ENCODE measurements at regions not wholly inside any gene's neighbourhood (a gene's known extent, or its start where the extent isn't known, plus 50 kb on each side); places are given as distances from the start of the nearest gene placed in this dataset.

GRCh38 chr2:5076599-5076998, 615.6 kb upstream of the SOX11 start:
- no peak for TF ChIP-seq CTCF (IDR thresholded peaks at IDR 0.05; ENCODE audit: insufficient read depth, low read depth, low read length, missing control alignments)
- no peak overlapping the region for H3K4me3 ChIP-seq (ENCODE audit: low read length)
- DNase-seq (ENCODE audit: low read depth): no peak

GRCh38 chr2:5077479-5078089, 614.6 kb upstream of the SOX11 start:
- TF ChIP-seq CTCF (IDR thresholded peaks at IDR 0.05; ENCODE audit: insufficient read depth, low read depth, low read length, missing control alignments): no peak
- no peak overlapping the region for H3K4me3 ChIP-seq (ENCODE audit: low read length)
- DNase-seq (ENCODE audit: low read depth): peak; percentile 13

- DNase-seq (ENCODE audit: low read depth): no peak
- no peak overlapping the region for H3K4me3 ChIP-seq (ENCODE audit: low read length)
- TF ChIP-seq CTCF (IDR thresholded peaks at IDR 0.05; ENCODE audit: insufficient read depth, low read depth, low read length, missing control alignments): no peak
Measured at GRCh38 chr2:5083402-5083801, 608.8 kb upstream of the SOX11 start.

- H3K4me3 ChIP-seq (ENCODE audit: low read length): no peak overlapping the region
- no peak for TF ChIP-seq CTCF (IDR thresholded peaks at IDR 0.05; ENCODE audit: insufficient read depth, low read depth, low read length, missing control alignments)
- DNase-seq (ENCODE audit: low read depth): no peak
Measured at GRCh38 chr2:5089409-5089808, 602.8 kb upstream of the SOX11 start.

- H3K4me3 ChIP-seq (ENCODE audit: low read length): no peak overlapping the region
- peak; percentile 15 for DNase-seq (ENCODE audit: low read depth)
- TF ChIP-seq CTCF (IDR thresholded peaks at IDR 0.05; ENCODE audit: insufficient read depth, low read depth, low read length, missing control alignments): no peak
Measured at GRCh38 chr2:5093056-5093455, 599.1 kb upstream of the SOX11 start.

- no peak for DNase-seq (ENCODE audit: low read depth)
- no peak for TF ChIP-seq CTCF (IDR thresholded peaks at IDR 0.05; ENCODE audit: insufficient read depth, low read depth, low read length, missing control alignments)
- no peak overlapping the region for H3K4me3 ChIP-seq (ENCODE audit: low read length)
Measured at GRCh38 chr2:5093518-5093917, 598.7 kb upstream of the SOX11 start.

- H3K4me3 ChIP-seq (ENCODE audit: low read length): no peak overlapping the region
- TF ChIP-seq CTCF (IDR thresholded peaks at IDR 0.05; ENCODE audit: insufficient read depth, low read depth, low read length, missing control alignments): no peak
- DNase-seq (ENCODE audit: low read depth): no peak
Measured at GRCh38 chr2:5094192-5094591, 598.0 kb upstream of the SOX11 start.

Data from epithelial cell of esophagus (primary cell).